Upper lobe of left lung (tissue), 4 donors: ENCODE measurements at regions not wholly inside any gene's neighbourhood (a gene's known extent, or its start where the extent isn't known, plus 50 kb on each side); places are given as distances from the start of the nearest gene placed in this dataset.

Experiments
- EP300 ChIP-seq, 4 donors: sonication (generic); formaldehyde crosslinking; IDR thresholded peaks; one replicate each; pipeline ENCODE4 v1.5.1; 2017; ENCODE audit warnings: antibody characterized with exemption in 4 of 4, control low read depth in 2 of 4
- POLR2A ChIP-seq, 4 donors: fragments of 450-650 bp; IDR thresholded peaks; one replicate each; pipeline ENCODE4 v1.5.1; 2016 to 2017; ENCODE audit warnings: antibody characterized with exemption in 4 of 4, mild to moderate bottlenecking in 2 of 4
- POLR2AphosphoS5 ChIP-seq, 2 donors: sonication (generic); formaldehyde crosslinking; IDR thresholded peaks; one replicate each; pipeline ENCODE4 v1.5.1; 2017; ENCODE audit warnings: antibody characterized with exemption in 2 of 2
- TF ChIP-seq, protein P1 (sequence below), 6 experiments: fragments of 450-650 bp in 4 of 6; fragments of 200-600 bp in 2 of 6; sonication (generic) in 2 of 6; IDR thresholded peaks; one replicate each; pipeline ENCODE4 v1.5.1; 2016 to 2019; ENCODE audit warnings: antibody characterized with exemption in 6 of 6

DNA sequence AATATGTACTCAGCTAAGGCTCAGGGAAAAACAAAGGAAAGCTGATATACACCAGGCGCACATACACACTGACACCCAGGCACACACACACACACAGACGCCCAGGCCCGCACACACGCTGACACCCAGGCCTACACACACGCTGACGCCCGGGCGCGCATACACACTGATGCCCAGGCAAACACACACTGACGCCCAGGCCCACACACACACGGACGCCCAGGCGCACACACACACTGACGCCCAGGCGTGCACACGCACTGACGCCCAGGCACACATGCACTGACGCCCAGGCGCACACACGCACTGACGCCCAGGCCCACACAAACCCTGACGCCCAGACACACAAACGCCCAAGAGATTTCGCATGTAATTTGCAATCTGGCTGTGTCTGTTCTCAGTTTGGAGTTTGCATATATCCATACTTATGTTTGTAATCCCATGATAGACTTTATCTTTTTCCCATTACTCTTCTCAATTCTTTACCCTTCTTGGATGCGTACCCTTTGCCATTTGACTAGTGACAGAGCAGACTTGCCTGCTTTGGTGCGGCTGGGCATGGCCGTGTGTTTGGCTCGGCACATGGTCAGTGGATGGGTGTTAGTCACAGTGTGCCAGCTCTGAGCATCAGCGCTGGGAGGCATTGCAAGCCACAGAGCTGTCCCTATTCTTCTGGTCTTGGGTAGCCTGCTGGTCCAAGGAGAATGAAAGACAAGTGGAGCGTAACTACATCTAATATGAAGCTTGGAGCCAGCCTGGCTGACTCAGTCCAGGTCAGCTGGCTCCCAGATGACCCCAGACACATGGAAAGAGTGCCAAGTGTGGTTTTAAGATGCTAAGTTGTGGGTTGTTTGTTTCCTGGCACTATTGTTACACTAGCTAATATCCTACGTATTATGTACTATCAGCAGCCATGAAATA, 632.4 kb upstream of the ZFP42 start:
- TF ChIP-seq, protein P1, sequence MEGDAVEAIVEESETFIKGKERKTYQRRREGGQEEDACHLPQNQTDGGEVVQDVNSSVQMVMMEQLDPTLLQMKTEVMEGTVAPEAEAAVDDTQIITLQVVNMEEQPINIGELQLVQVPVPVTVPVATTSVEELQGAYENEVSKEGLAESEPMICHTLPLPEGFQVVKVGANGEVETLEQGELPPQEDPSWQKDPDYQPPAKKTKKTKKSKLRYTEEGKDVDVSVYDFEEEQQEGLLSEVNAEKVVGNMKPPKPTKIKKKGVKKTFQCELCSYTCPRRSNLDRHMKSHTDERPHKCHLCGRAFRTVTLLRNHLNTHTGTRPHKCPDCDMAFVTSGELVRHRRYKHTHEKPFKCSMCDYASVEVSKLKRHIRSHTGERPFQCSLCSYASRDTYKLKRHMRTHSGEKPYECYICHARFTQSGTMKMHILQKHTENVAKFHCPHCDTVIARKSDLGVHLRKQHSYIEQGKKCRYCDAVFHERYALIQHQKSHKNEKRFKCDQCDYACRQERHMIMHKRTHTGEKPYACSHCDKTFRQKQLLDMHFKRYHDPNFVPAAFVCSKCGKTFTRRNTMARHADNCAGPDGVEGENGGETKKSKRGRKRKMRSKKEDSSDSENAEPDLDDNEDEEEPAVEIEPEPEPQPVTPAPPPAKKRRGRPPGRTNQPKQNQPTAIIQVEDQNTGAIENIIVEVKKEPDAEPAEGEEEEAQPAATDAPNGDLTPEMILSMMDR (IDR thresholded peaks at IDR 0.05): no peak
- TF ChIP-seq POLR2A (IDR thresholded peaks at IDR 0.05): no peak
- TF ChIP-seq POLR2AphosphoS5 (IDR thresholded peaks at IDR 0.05): no peak
- TF ChIP-seq EP300 (IDR thresholded peaks at IDR 0.05): no peak
